Limb (tissue), 2 donors: ENCODE measurements at regions not wholly inside any gene's neighbourhood (a gene's known extent, or its start where the extent isn't known, plus 50 kb on each side); places are given as distances from the start of the nearest gene placed in this dataset.
"Not testable (repeated sequence)": the region's sequence is repeated elsewhere in the genome, so short reads cannot be mapped to it uniquely, and the experiment has no call there.

Experiments
- DNase-seq, 2 donors: peaks; one replicate each; pipeline ENCODE4 v3.0.0-alpha.2; 2016; ENCODE audit errors: extremely low spot score in 2 of 2

- not testable (repeated sequence) for DNase-seq
Observed at GRCh38 chr4:45248106-45248505, 521.8 kb upstream of the GNPDA2 start.

- DNase-seq = no peak
Observed at GRCh38 chr4:45241976-45242375, 515.6 kb upstream of the GNPDA2 start.

- no peak for DNase-seq
Observed at GRCh38 chr4:45229206-45229605, 502.9 kb upstream of the GNPDA2 start.

- no peak for DNase-seq
Observed at GRCh38 chr4:45215976-45216542, 489.7 kb upstream of the GNPDA2 start.

GRCh38 chr4:45208476-45208875 lies 482.1 kb upstream of the GNPDA2 start:
- DNase-seq = not testable (repeated sequence)

GRCh38 chr4:45207864-45208331 lies 481.5 kb upstream of the GNPDA2 start:
- DNase-seq = not testable (repeated sequence)

GRCh38 chr4:45207241-45207863 lies 481.0 kb upstream of the GNPDA2 start:
- DNase-seq = not testable (repeated sequence)

- no peak for DNase-seq
Observed at GRCh38 chr4:45199736-45200135, 473.4 kb upstream of the GNPDA2 start.

GRCh38 chr4:45188501-45188900 lies 462.1 kb upstream of the GNPDA2 start:
- no peak for DNase-seq

- DNase-seq = no peak
Observed at GRCh38 chr4:45186249-45186648, 459.9 kb upstream of the GNPDA2 start.

GRCh38 chr4:45183905-45184304 lies 457.5 kb upstream of the GNPDA2 start:
- DNase-seq = no peak

- no peak for DNase-seq
Observed at GRCh38 chr4:45172636-45173035, 446.3 kb upstream of the GNPDA2 start.

GRCh38 chr4:45160951-45161350 lies 434.6 kb upstream of the GNPDA2 start:
- no peak for DNase-seq

GRCh38 chr4:45155081-45155777 lies 428.9 kb upstream of the GNPDA2 start:
- no peak for DNase-seq

- DNase-seq = no peak
Observed at GRCh38 chr4:45147866-45148265, 421.5 kb upstream of the GNPDA2 start.

GRCh38 chr4:45131020-45131419 lies 404.7 kb upstream of the GNPDA2 start:
- no peak for DNase-seq

GRCh38 chr4:45122406-45122805 lies 396.1 kb upstream of the GNPDA2 start:
- no peak for DNase-seq

GRCh38 chr4:45121426-45121975 lies 395.1 kb upstream of the GNPDA2 start:
- DNase-seq = no peak

GRCh38 chr4:45120163-45120562 lies 393.8 kb upstream of the GNPDA2 start:
- DNase-seq = no peak

- no peak for DNase-seq
Observed at GRCh38 chr4:45119376-45119775, 393.0 kb upstream of the GNPDA2 start.

GRCh38 chr4:45102716-45103115 lies 376.4 kb upstream of the GNPDA2 start:
- DNase-seq = no peak
